ENCODE measurements at regions not wholly inside any gene's neighbourhood (a gene's known extent, or its start where the extent isn't known, plus 50 kb on each side); places are given as distances from the start of the nearest gene placed in this dataset.

- Histone ChIP-seq H3K36me3 (ENCODE audit: insufficient read depth, low read length, poor library complexity, severe bottlenecking) (no peaks in the 10 kb centered on the region), H3K27ac (ENCODE audit: low read depth, low read length, poor library complexity, severe bottlenecking) (no peak overlapping the region), H3K9me3 (ENCODE audit: low read depth, low read length, poor library complexity, severe bottlenecking) (no peaks in the 10 kb centered on the region), H3K4me3 (ENCODE audit: low read depth, low read length, poor library complexity, severe bottlenecking) (no peak overlapping the region), H3K4me1 (ENCODE audit: insufficient read depth, low read length, poor library complexity, severe bottlenecking) (no peaks in the 10 kb centered on the region), H3K27me3 (replicated peaks; ENCODE audit: insufficient read depth, low read depth, low read length, poor library complexity) (no peaks in the 10 kb centered on the region)
- CTCF ChIA-PET, result no interaction called here
- intact Hi-C loops (cut with micrococcal nuclease; ENCODE audit: unreplicated experiment), result no loop called here
- TF ChIP-seq, protein P1, sequence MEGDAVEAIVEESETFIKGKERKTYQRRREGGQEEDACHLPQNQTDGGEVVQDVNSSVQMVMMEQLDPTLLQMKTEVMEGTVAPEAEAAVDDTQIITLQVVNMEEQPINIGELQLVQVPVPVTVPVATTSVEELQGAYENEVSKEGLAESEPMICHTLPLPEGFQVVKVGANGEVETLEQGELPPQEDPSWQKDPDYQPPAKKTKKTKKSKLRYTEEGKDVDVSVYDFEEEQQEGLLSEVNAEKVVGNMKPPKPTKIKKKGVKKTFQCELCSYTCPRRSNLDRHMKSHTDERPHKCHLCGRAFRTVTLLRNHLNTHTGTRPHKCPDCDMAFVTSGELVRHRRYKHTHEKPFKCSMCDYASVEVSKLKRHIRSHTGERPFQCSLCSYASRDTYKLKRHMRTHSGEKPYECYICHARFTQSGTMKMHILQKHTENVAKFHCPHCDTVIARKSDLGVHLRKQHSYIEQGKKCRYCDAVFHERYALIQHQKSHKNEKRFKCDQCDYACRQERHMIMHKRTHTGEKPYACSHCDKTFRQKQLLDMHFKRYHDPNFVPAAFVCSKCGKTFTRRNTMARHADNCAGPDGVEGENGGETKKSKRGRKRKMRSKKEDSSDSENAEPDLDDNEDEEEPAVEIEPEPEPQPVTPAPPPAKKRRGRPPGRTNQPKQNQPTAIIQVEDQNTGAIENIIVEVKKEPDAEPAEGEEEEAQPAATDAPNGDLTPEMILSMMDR (conservative IDR thresholded peaks at IDR 0.05; ENCODE audit: low read depth, low read length), result no peak
- no peak for TF ChIP-seq EZH2 (IDR thresholded peaks at IDR 0.05; ENCODE audit: borderline replicate concordance, low read depth, low read length, poor library complexity, severe bottlenecking)
- DNase-seq (ENCODE audit: low spot score), result no peak
- no TSS peak for BruUV-seq (replicated peaks)
- POLR2A ChIA-PET (ENCODE audit: low non-redundant PET), result no interaction called here
Observed at GRCh38 chr12:27192118-27192802, 51.8 kb upstream of the STK38L start.

DNA sequence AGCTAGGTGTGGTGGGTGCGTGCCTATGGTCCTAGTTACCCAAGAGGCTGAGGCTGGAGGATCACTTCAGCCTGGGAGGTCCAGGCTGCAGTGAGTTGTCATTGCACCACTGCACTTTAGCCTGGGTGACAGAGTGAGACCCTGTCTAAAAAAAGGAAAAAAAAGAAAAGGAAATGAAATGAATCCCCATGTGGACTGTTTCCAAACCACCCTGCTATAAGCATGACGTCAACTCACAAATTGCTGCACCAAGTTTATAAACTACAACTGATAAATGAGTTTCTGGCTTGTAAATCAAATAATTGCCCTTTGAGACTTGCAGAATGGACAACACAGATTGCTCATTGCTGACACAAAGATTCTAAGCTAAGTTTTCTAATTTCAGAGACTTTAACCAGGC, 51.0 kb upstream of the STK38L start:
- H3K27me3 ChIP-seq (replicated peaks; ENCODE audit: insufficient read depth, low read depth, low read length, poor library complexity), result no peaks in the 10 kb centered on the region
- DNase-seq (ENCODE audit: low spot score), result no peak
- intact Hi-C loops (cut with micrococcal nuclease; ENCODE audit: unreplicated experiment), result no loop called here
- no peak overlapping the region for H3K4me3 ChIP-seq (ENCODE audit: low read depth, low read length, poor library complexity, severe bottlenecking)
- no peaks in the 10 kb centered on the region for H3K4me1 ChIP-seq (ENCODE audit: insufficient read depth, low read length, poor library complexity, severe bottlenecking)
- ChIA-PET CTCF (no interaction called here), POLR2A (ENCODE audit: low non-redundant PET) (no interaction called here)
- no peaks in the 10 kb centered on the region for H3K9me3 ChIP-seq (ENCODE audit: low read depth, low read length, poor library complexity, severe bottlenecking)
- TF ChIP-seq, protein P1 (conservative IDR thresholded peaks at IDR 0.05; ENCODE audit: low read depth, low read length), result no peak
- no peak for TF ChIP-seq EZH2 (IDR thresholded peaks at IDR 0.05; ENCODE audit: borderline replicate concordance, low read depth, low read length, poor library complexity, severe bottlenecking)
- no peak overlapping the region for H3K27ac ChIP-seq (ENCODE audit: low read depth, low read length, poor library complexity, severe bottlenecking)
- no TSS peak for BruUV-seq (replicated peaks)
- H3K36me3 ChIP-seq (ENCODE audit: insufficient read depth, low read length, poor library complexity, severe bottlenecking), result no peaks in the 10 kb centered on the region

DNA sequence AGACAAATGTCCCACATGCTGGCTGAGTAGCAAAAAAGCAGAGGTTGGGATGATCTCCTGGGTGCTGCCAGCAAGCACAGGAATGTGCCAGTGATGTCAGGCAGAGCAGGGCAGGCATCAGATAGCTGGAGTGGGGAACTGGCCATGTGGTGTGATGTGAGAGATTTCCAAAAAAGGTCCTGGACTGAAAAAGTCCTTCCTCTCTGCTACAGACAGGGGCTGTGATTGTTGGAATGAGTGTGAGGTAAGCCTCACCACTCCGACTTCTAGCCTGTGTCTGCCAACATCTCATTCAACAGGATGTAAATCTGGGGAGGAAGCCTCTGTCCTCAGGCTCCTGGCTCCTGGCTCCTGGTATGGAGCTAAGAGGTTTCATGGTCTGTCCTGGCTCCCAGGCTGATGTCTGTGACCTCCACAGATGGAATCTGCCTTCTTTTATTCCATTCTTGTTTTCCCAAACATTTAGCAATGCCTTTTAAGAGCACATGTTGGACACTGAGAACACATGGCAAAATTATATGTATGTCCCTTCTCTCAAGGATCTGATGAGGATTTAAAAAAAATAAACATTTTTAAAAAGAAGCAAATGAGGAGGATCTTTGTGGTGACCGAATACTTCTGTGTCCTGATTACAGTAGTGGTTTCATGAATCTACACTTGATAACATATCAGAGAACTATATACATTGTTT, 50.1 kb upstream of the STK38L start:
- Histone ChIP-seq H3K27me3 (replicated peaks; ENCODE audit: insufficient read depth, low read depth, low read length, poor library complexity) (no peaks in the 10 kb centered on the region), H3K4me3 (ENCODE audit: low read depth, low read length, poor library complexity, severe bottlenecking) (no peak overlapping the region), H3K27ac (ENCODE audit: low read depth, low read length, poor library complexity, severe bottlenecking) (no peak overlapping the region), H3K36me3 (ENCODE audit: insufficient read depth, low read length, poor library complexity, severe bottlenecking) (no peaks in the 10 kb centered on the region), H3K4me1 (ENCODE audit: insufficient read depth, low read length, poor library complexity, severe bottlenecking) (no peaks in the 10 kb centered on the region), H3K9me3 (ENCODE audit: low read depth, low read length, poor library complexity, severe bottlenecking) (no peaks in the 10 kb centered on the region)
- TF ChIP-seq EZH2 (IDR thresholded peaks at IDR 0.05; ENCODE audit: borderline replicate concordance, low read depth, low read length, poor library complexity, severe bottlenecking), result no peak
- TF ChIP-seq, protein P1 (conservative IDR thresholded peaks at IDR 0.05; ENCODE audit: low read depth, low read length), result no peak
- no TSS peak for BruUV-seq (replicated peaks)
- no peak for DNase-seq (ENCODE audit: low spot score)
- ChIA-PET CTCF (no interaction called here), POLR2A (ENCODE audit: low non-redundant PET) (no interaction called here)
- intact Hi-C loops (cut with micrococcal nuclease; ENCODE audit: unreplicated experiment), result no loop called here

Measured in A673 (cell line).